Activated CD8-positive, alpha-beta T cell treated with anti-CD3 and anti-CD28 coated beads for 36 hours (primary cell): ENCODE measurements at regions not wholly inside any gene's neighbourhood (a gene's known extent, or its start where the extent isn't known, plus 50 kb on each side); places are given as distances from the start of the nearest gene placed in this dataset.

ENCODE experiments used
- ATAC-seq: fragments of 200-7000 bp; cut with Tn5 transposase; one replicate; pipeline ENCODE4 v1.10.0; 2021; ENCODE audit warnings: mild to moderate bottlenecking, moderate library complexity
- CTCF ChIA-PET: fragments of 350-600 bp; sonication (Branson Sonifier 250); formaldehyde crosslinking; loops from one replicate; lab custom pipeline; 2021; ENCODE audit warnings: antibody characterized with exemption; lab: Charles Lee
- POLR2A ChIA-PET: fragments of 350-600 bp; sonication (Branson Sonifier 250); formaldehyde crosslinking; loops from one replicate; lab custom pipeline; 2021; ENCODE audit warnings: antibody characterized with exemption; lab: Charles Lee
- DNase-seq: peaks from one replicate; pipeline ENCODE4 v3.0.0-alpha.2; 2020
- H3K27ac Mint-ChIP-seq: one replicate; pipeline ENCODE4 v1.8.0; 2021; ENCODE audit warnings: mild to moderate bottlenecking, mixed read lengths
- H3K27me3 Mint-ChIP-seq: one replicate; pipeline ENCODE4 v1.8.0; 2021; ENCODE audit warnings: mixed read lengths
- H3K36me3 Mint-ChIP-seq: one replicate; pipeline ENCODE4 v1.8.0; 2021; ENCODE audit warnings: low read depth, mixed read lengths
- H3K4me1 Mint-ChIP-seq: one replicate; pipeline ENCODE4 v1.8.0; 2021; ENCODE audit warnings: low read depth, mixed read lengths
- H3K4me3 Mint-ChIP-seq: one replicate; pipeline ENCODE4 v1.8.0; 2021; ENCODE audit warnings: mild to moderate bottlenecking, moderate library complexity, mixed read lengths
- H3K9me3 Mint-ChIP-seq: one replicate; pipeline ENCODE4 v1.8.0; 2021; ENCODE audit warnings: mixed read lengths
- intact Hi-C: fragments of 100-400 bp; cut with micrococcal nuclease; formaldehyde crosslinking; loops from one replicate; pipeline ENCODE4 v1.10.0; 2022
- TF ChIP-seq, protein P1 (sequence below): fragments of 200-600 bp; IDR thresholded peaks from one replicate; pipeline ENCODE4 v1.8.0; 2022; ENCODE audit warnings: antibody characterized with exemption, mild to moderate bottlenecking

DNA sequence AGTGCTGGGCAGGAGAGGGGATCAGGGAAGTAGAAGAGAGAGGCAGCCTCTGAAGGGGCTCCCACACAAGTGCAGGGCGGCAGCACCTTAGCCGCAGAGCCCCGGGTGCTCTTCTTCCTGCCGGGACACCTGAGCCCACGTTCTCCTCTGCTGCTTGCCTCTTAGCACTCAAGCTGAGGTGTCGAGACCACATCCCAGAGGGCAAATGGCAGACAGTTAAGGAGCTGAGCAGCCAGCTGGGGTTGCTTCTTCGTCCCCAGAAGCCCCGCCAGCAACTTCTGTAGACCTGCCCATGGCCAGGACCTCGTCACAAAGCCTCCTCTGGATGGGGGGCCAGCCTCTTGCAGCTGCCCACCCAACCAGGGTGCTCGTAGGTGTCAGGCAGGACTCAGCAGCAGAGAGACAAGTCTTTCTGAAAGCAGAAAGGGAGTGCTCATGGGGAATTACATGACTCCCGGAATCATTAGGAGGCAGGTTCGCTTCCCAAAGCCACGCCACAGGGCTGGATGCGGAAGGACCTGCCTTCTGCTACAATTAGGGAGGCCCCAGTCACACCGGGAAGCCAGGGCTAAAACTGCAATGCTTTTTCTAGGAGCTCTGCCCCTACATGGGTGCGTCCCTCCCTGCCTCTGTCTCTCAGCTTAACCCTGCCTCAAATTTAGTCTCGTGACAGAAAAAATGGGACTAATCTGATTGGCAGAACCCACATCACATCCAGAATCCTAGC lies 141.4 kb upstream of the RAB4A start:
- CTCF ChIA-PET, result interaction anchor here (0.7 to 1.1 kb wide), 4 partner anchors 10 to 395 kb away, joined by 3 read pairs; no protein-coding TSS in a partner anchor
- DNase-seq (peak; percentile 67), ATAC-seq (peak; percentile 78)
- Mint-ChIP-seq H3K9me3 (peaks cover 7% of the 10 kb centered on the region), H3K4me1 (peaks cover 55% of the 10 kb centered on the region), H3K27ac (peak overlapping the region; percentile 7), H3K4me3 (no peak overlapping the region), H3K27me3 (no peaks in the 10 kb centered on the region), H3K36me3 (peaks cover 6% of the 10 kb centered on the region)
- TF ChIP-seq, protein P1, sequence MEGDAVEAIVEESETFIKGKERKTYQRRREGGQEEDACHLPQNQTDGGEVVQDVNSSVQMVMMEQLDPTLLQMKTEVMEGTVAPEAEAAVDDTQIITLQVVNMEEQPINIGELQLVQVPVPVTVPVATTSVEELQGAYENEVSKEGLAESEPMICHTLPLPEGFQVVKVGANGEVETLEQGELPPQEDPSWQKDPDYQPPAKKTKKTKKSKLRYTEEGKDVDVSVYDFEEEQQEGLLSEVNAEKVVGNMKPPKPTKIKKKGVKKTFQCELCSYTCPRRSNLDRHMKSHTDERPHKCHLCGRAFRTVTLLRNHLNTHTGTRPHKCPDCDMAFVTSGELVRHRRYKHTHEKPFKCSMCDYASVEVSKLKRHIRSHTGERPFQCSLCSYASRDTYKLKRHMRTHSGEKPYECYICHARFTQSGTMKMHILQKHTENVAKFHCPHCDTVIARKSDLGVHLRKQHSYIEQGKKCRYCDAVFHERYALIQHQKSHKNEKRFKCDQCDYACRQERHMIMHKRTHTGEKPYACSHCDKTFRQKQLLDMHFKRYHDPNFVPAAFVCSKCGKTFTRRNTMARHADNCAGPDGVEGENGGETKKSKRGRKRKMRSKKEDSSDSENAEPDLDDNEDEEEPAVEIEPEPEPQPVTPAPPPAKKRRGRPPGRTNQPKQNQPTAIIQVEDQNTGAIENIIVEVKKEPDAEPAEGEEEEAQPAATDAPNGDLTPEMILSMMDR, result no peak
- POLR2A ChIA-PET, result interaction anchor here (1.3 kb wide), 1 partner anchor 9 kb away, joined by 4 read pairs; no protein-coding TSS in a partner anchor
- intact Hi-C loops, result no loop called here

DNA sequence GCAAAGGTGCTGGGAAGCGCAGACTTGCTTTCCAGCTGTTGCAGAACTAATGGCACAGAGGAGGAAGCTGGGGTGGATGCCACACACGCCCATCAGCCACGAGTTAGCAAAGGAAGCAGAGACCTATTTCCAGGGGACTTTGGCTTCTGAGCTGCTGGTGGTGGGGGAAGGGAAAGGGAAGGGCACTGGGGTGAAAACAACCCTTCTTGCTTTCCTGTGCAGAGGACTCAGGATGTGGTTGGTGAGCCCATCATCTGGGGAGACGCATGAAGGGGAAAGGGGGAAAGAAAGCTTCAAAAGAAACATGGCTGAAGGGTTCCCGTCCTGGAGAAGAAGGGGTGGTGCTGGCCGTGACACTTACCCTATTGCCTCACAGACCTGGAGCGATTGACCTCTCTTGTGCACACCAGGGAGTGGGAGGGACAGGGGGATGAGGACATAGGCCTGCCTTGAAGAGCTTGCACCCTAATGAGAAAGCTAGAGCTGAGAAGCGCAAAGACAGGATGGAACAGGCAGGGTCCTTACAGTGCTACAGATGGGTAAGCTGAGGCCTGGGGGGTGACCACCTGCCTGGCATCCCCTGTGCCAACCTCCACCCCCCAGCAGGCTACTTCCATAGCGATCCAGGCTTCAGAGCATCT lies 140.8 kb upstream of the RAB4A start:
- peak; percentile 23 for DNase-seq
- H3K27ac Mint-ChIP-seq, result no peak overlapping the region
- peak; percentile 17 for ATAC-seq
- CTCF ChIA-PET, result interaction anchor here (1.0 to 1.9 kb wide), 3 partner anchors 10 to 95 kb away, joined by 3 to 4 read pairs (median 4); no protein-coding TSS in a partner anchor
- intact Hi-C loops, result no loop called here
- no peaks in the 10 kb centered on the region for H3K27me3 Mint-ChIP-seq
- POLR2A ChIA-PET, result interaction anchor here (1.0 to 1.3 kb wide), 2 partner anchors 9 to 23 kb away, joined by 3 to 4 read pairs; no protein-coding TSS in a partner anchor
- TF ChIP-seq, protein P1, result no peak
- H3K36me3 Mint-ChIP-seq, result peaks cover 8% of the 10 kb centered on the region
- H3K4me3 Mint-ChIP-seq, result no peak overlapping the region
- H3K9me3 Mint-ChIP-seq, result peaks cover 10% of the 10 kb centered on the region
- H3K4me1 Mint-ChIP-seq, result peaks cover 55% of the 10 kb centered on the region

DNA sequence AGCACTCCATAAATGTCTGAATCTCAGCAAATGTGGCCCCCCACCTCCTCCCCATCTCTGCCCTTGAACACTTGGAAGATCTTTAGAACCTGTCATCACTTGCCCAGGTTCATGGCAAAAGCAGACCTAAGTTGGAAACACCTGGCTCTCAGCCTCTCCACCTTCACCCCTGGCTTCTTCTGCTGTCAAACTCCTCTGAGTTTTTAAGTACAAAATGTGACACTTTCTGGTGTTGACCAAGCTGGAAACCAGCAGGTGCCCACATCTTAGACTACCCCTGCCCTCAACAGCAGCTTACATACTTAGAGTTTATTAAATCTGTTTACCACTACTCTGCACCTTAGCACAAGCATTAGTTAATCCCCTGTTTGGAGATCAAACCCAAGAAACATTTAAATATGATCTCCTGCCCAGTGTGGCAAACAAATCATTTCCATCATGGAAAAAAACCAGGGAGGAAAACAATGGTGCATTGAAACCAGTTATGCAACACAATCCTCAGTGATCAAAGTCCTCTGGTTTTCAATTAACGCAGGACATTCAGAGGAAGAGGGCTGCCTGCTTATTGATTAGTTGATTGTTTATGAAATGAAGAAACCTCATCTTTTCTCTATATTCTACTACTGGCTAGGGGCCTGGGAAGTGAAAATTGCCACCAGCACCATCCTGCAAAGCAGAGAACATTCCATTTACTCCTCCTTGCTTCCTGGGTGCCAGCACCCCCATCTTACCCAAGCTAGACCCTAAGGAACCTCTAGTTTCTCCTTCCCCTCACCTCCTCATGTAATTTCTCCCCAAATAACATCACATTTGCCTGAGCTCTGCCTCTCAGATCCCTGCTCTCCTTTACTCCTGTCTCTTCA lies 139.4 kb upstream of the RAB4A start:
- Mint-ChIP-seq H3K36me3 (peaks cover 16% of the 10 kb centered on the region), H3K27ac (no peak overlapping the region), H3K4me3 (no peak overlapping the region), H3K4me1 (peaks cover 56% of the 10 kb centered on the region), H3K27me3 (no peaks in the 10 kb centered on the region), H3K9me3 (peaks cover 18% of the 10 kb centered on the region)
- TF ChIP-seq, protein P1, result no peak
- CTCF ChIA-PET, result interaction anchor here (1.1 to 1.9 kb wide), 3 partner anchors 13 to 96 kb away, joined by 4 to 8 read pairs (median 4); no protein-coding TSS in a partner anchor
- ATAC-seq (no peak), DNase-seq (no peak)
- POLR2A ChIA-PET, result interaction anchor here (0.7 to 1.0 kb wide), 2 partner anchors 22 to 105 kb away, joined by 3 to 4 read pairs; no protein-coding TSS in a partner anchor
- intact Hi-C loops, result no loop called here

DNA sequence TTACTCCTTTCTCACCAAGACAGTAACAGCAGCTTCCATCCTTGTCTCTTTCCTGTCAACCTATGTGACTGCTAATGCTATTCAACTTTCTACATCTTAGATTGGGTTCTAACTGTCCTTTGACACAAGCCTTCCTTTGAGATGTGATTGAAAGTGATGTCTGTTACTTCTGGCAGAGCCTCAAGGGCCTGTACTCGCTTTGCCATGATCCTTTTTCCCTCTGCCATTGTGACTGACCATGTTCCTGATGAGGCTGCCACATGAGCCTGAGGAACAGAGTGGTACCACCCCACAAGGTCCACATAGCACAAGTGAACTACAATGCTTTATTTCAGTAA lies 138.8 kb upstream of the RAB4A start:
- peaks cover 18% of the 10 kb centered on the region for H3K9me3 Mint-ChIP-seq
- intact Hi-C loops, result no loop called here
- no peaks in the 10 kb centered on the region for H3K27me3 Mint-ChIP-seq
- no peak overlapping the region for H3K4me3 Mint-ChIP-seq
- peaks cover 57% of the 10 kb centered on the region for H3K4me1 Mint-ChIP-seq
- peaks cover 16% of the 10 kb centered on the region for H3K36me3 Mint-ChIP-seq
- ChIA-PET POLR2A (no interaction called here), CTCF (interaction anchor here (1.5 kb wide), 1 partner anchor 95 kb away, joined by 8 read pairs; no protein-coding TSS in a partner anchor)
- TF ChIP-seq, protein P1, result no peak
- ATAC-seq (no peak), DNase-seq (no peak)
- H3K27ac Mint-ChIP-seq, result no peak overlapping the region
